ENCODE measurements at regions not wholly inside any gene's neighbourhood (a gene's known extent, or its start where the extent isn't known, plus 50 kb on each side); places are given as distances from the start of the nearest gene placed in this dataset.

DNA sequence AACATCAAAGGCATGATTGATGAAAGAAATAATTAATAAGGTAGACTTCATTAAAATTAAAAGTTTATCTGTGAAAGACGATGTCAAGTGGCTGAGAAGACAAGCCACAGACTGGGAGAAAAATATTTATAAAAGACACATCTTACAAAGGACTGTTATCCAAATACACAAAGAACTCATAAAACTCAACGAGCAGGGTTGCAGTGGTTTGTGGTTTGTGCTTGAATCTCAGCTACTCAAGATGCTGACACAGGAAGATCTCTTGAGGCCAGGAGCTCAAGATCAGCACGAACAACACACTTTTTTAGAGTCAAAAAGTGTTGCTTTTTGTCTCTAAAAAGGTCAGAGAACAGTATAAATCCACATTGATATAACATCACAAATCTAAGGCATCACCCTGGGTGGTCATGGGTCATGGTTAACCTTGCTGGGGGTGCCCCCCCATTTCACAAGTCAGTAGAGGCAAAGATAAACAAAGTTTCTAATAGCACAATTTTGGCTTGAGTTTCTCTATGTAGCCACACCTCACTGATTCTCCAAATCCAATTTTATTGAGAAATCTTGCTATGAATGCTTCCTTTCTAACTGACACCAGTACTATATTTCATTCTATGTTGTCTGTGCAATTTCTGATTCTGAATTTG is 342.9 kb upstream of the RPS23 start:
- POLR2A ChIA-PET: no interaction called here
- no peak for ATAC-seq
- intact Hi-C loops (cut with micrococcal nuclease; ENCODE audit: unreplicated experiment) (no loop called here), in situ Hi-C loops (cut with HindIII; ENCODE audit: extremely low pct_ligation_motif_present, low pct_unique_long_range_greater_than_20kb) (no loop called here)
- H3K27me3 ChIP-seq (ENCODE audit: control insufficient read depth in 1 of 2, insufficient read depth in 2 of 2, low read length in 2 of 2): no peaks in the 10 kb centered on the region
- H3K9ac ChIP-seq (ENCODE audit: insufficient read depth, low read depth, low read length): no peak overlapping the region
- H4K20me1 ChIP-seq (ENCODE audit: insufficient read depth, low read length): no peaks in the 10 kb centered on the region
- no peak for FAIRE-seq
- DNase-seq (ENCODE audit: low spot score): no peak
- CTCF ChIA-PET (ENCODE audit: low intra/inter-chr PET ratio, low total read pairs): no interaction called here
- no peak overlapping the region for H3K27ac ChIP-seq (ENCODE audit: extremely low read length, insufficient read depth, low read length)
- 0 out of 2 replicates have a peak, but pooled peaks cover 1% of the 10 kb centered on the region for H3K9me3 ChIP-seq (ENCODE audit: low read length)
- H3K36me3 ChIP-seq (replicated peaks in 1 of 2; ENCODE audit: control insufficient read depth in 1 of 2, insufficient read depth in 2 of 2, low read length in 2 of 2): no peaks in the 10 kb centered on the region
- no peak overlapping the region for H3K4me2 ChIP-seq (ENCODE audit: low read depth, low read length)
- H3K4me3 ChIP-seq (replicated peaks in 1 of 3; ENCODE audit: insufficient read depth in 1 of 3, low read depth in 2 of 3, low read length in 3 of 3): no peak overlapping the region
- peaks cover 37% of the 10 kb centered on the region for H3K4me1 ChIP-seq (ENCODE audit: insufficient read depth, low read length)
- WGBS (ENCODE audit: low lambda C conversion rate): 77% methylated on average over 3 of the region's 3 CpGs
- TF ChIP-seq HNRNPK (IDR thresholded peaks at IDR 0.05; ENCODE audit: low read depth, low read length, poor library complexity, severe bottlenecking) (no peak), ZFAT (CRISPR knock-in tag; conservative IDR thresholded peaks at IDR 0.05) (no peak), NFKBIZ (CRISPR knock-in tag; IDR thresholded peaks at IDR 0.05) (no peak), ZNF251 (CRISPR knock-in tag; IDR thresholded peaks at IDR 0.05) (no peak), ISL2 (CRISPR knock-in tag; IDR thresholded peaks at IDR 0.05) (no peak), ZNF383 (CRISPR knock-in tag; IDR thresholded peaks at IDR 0.05; ENCODE audit: borderline replicate concordance) (no peak), CCDC6 (CRISPR knock-in tag; IDR thresholded peaks at IDR 0.05) (no peak), HNRNPL (IDR thresholded peaks at IDR 0.05; ENCODE audit: low read depth, low read length) (no peak), ZNF7 (CRISPR knock-in tag; IDR thresholded peaks at IDR 0.05) (no peak), ZNF614 (CRISPR knock-in tag; IDR thresholded peaks at IDR 0.05; ENCODE audit: borderline replicate concordance) (no peak), AKAP8 (CRISPR knock-in tag; IDR thresholded peaks at IDR 0.05) (no peak), NFYB (CRISPR knock-in tag; IDR thresholded peaks at IDR 0.05) (no peak), SALL2 (CRISPR knock-in tag; IDR thresholded peaks at IDR 0.05) (no peak)
- TF ChIP-seq, protein P1, sequence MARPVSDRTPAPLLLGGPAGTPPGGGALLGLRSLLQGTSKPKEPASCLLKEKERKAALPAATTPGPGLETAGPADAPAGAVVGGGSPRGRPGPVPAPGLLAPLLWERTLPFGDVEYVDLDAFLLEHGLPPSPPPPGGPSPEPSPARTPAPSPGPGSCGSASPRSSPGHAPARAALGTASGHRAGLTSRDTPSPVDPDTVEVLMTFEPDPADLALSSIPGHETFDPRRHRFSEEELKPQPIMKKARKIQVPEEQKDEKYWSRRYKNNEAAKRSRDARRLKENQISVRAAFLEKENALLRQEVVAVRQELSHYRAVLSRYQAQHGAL (CRISPR knock-in tag; IDR thresholded peaks at IDR 0.05; ENCODE audit: not compliant biosample characterization): no peak
- TF ChIP-seq, protein P2, sequence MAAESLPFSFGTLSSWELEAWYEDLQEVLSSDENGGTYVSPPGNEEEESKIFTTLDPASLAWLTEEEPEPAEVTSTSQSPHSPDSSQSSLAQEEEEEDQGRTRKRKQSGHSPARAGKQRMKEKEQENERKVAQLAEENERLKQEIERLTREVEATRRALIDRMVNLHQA (CRISPR knock-in tag; IDR thresholded peaks at IDR 0.05): no peak
- TF ChIP-seq, protein P3, sequence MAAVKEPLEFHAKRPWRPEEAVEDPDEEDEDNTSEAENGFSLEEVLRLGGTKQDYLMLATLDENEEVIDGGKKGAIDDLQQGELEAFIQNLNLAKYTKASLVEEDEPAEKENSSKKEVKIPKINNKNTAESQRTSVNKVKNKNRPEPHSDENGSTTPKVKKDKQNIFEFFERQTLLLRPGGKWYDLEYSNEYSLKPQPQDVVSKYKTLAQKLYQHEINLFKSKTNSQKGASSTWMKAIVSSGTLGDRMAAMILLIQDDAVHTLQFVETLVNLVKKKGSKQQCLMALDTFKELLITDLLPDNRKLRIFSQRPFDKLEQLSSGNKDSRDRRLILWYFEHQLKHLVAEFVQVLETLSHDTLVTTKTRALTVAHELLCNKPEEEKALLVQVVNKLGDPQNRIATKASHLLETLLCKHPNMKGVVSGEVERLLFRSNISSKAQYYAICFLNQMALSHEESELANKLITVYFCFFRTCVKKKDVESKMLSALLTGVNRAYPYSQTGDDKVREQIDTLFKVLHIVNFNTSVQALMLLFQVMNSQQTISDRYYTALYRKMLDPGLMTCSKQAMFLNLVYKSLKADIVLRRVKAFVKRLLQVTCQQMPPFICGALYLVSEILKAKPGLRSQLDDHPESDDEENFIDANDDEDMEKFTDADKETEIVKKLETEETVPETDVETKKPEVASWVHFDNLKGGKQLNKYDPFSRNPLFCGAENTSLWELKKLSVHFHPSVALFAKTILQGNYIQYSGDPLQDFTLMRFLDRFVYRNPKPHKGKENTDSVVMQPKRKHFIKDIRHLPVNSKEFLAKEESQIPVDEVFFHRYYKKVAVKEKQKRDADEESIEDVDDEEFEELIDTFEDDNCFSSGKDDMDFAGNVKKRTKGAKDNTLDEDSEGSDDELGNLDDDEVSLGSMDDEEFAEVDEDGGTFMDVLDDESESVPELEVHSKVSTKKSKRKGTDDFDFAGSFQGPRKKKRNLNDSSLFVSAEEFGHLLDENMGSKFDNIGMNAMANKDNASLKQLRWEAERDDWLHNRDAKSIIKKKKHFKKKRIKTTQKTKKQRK (IDR thresholded peaks at IDR 0.05; ENCODE audit: low read length): no peak
- TF ChIP-seq, protein P4, sequence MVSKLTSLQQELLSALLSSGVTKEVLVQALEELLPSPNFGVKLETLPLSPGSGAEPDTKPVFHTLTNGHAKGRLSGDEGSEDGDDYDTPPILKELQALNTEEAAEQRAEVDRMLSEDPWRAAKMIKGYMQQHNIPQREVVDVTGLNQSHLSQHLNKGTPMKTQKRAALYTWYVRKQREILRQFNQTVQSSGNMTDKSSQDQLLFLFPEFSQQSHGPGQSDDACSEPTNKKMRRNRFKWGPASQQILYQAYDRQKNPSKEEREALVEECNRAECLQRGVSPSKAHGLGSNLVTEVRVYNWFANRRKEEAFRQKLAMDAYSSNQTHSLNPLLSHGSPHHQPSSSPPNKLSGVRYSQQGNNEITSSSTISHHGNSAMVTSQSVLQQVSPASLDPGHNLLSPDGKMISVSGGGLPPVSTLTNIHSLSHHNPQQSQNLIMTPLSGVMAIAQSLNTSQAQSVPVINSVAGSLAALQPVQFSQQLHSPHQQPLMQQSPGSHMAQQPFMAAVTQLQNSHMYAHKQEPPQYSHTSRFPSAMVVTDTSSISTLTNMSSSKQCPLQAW (CRISPR knock-in tag; IDR thresholded peaks at IDR 0.05): no peak
- H3K79me2 ChIP-seq (ENCODE audit: insufficient read depth, low read length): no peaks in the 10 kb centered on the region
- BruUV-seq (replicated peaks): no TSS peak
- H2AFZ ChIP-seq (ENCODE audit: low read length): no peak overlapping the region

Measured in HepG2 (cell line).